Smooth muscle cell (in vitro differentiated cells): ENCODE measurements at regions not wholly inside any gene's neighbourhood (a gene's known extent, or its start where the extent isn't known, plus 50 kb on each side); places are given as distances from the start of the nearest gene placed in this dataset.

ENCODE experiments used
- DNase-seq: peaks from one replicate; lab custom pipeline; 2025; ENCODE audit not compliant: unreplicated experiment; lab: John Stamatoyannopoulos, UW
- H2AFZ ChIP-seq: fragments of 200-600 bp; sonication (generic); 2 replicates; pipeline ENCODE4 v1.6.0; 2016; ENCODE audit warnings: antibody characterized with exemption, low read depth, mild to moderate bottlenecking
- H3F3A ChIP-seq: fragments of 200-600 bp; sonication (generic); 2 replicates; pipeline ENCODE4 v1.6.0; 2017; ENCODE audit warnings: antibody characterized with exemption, low read depth
- H3K27ac ChIP-seq: fragments of 200-600 bp; sonication (generic); 2 replicates; pipeline ENCODE4 v1.5.1; 2016; ENCODE audit warnings: low read depth, mild to moderate bottlenecking
- H3K27me3 ChIP-seq: fragments of 200-600 bp; sonication (generic); 2 replicates; pipeline ENCODE4 v1.6.1; 2016; ENCODE audit warnings: low read depth, mild to moderate bottlenecking
- H3K36me3 ChIP-seq: fragments of 200-600 bp; sonication (generic); 2 replicates; pipeline ENCODE4 v1.5.1; 2016; ENCODE audit warnings: low read depth
- H3K4me1 ChIP-seq: fragments of 200-600 bp; sonication (generic); 2 replicates; pipeline ENCODE4 v1.5.1; 2016; ENCODE audit warnings: low read depth
- H3K4me2 ChIP-seq: fragments of 200-600 bp; sonication (generic); 2 replicates; pipeline ENCODE4 v1.6.0; 2016; ENCODE audit warnings: mild to moderate bottlenecking
- H3K4me3 ChIP-seq: fragments of 200-600 bp; sonication (generic); 2 replicates; pipeline ENCODE4 v1.5.1; 2016; ENCODE audit warnings: mild to moderate bottlenecking
- H3K79me2 ChIP-seq: fragments of 200-600 bp; sonication (generic); 2 replicates; pipeline ENCODE4 v1.6.0; 2016; ENCODE audit warnings: low read depth, mild to moderate bottlenecking
- H3K9ac ChIP-seq: fragments of 200-600 bp; sonication (generic); 2 replicates; pipeline ENCODE4 v1.6.0; 2016; ENCODE audit warnings: low read depth
- H3K9me3 ChIP-seq: fragments of 200-600 bp; sonication (generic); replicated peaks from 2 replicates; pipeline ENCODE4 v1.5.1; 2016; ENCODE audit warnings: low read depth
- H4K20me1 ChIP-seq: fragments of 200-600 bp; sonication (generic); 2 replicates; pipeline ENCODE4 v1.6.0; 2016; ENCODE audit warnings: low read depth
- CTCF ChIP-seq: fragments of 200-600 bp; sonication (generic); IDR thresholded peaks from 2 replicates; pipeline ENCODE4 v1.5.1; 2017; ENCODE audit warnings: borderline replicate concordance, mild to moderate bottlenecking, antibody characterized with exemption; ENCODE audit not compliant: insufficient read depth, poor library complexity, severe bottlenecking
- WGBS: methylation state at CpG from one replicate; pipeline ENCODE4 v1.1.7; 2016; ENCODE audit warnings: low lambda C conversion rate; 5-methylcytosine and 5-hydroxymethylcytosine counted together

GRCh38 chr2:223260681-223261080 is 208.7 kb downstream of the KCNE4 start:
- Histone ChIP-seq H2AFZ (peak overlapping the region; percentile 9), H3K4me2 (no peak overlapping the region), H3K4me1 (no peaks in the 10 kb centered on the region), H3K79me2 (no peaks in the 10 kb centered on the region), H3K9ac (peak overlapping the region; percentile 49), H3K27me3 (no peaks in the 10 kb centered on the region), H4K20me1 (no peaks in the 10 kb centered on the region), H3K9me3 (peaks cover 5% of the 10 kb centered on the region), H3K4me3 (no peak overlapping the region), H3K36me3 (no peaks in the 10 kb centered on the region), H3F3A (no peaks in the 10 kb centered on the region), H3K27ac (peak overlapping the region; percentile 91)
- no peak for TF ChIP-seq CTCF
- WGBS: 47% methylated on average over 2 of the region's 2 CpGs
- no peak for DNase-seq

DNA sequence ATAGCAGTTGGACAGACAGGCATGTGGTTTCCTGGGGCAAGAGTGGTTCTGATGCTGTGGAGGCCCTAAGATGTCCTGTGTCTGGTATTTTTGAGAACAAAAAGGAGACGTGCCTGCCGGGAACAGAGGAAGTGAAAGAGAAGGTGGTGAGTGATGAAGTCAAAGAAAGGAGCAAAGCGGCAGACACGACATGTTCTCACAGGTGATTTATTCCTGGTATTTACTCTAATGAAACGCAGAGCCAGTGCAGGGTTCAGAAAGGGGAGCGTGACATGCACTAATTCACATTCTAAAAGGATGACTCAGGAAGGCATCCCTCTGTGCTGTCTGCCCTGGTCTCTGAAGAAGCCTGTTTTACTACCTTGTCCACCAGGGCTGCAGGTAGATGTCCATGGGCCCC is 211.0 kb downstream of the KCNE4 start:
- H3K27me3 ChIP-seq: no peaks in the 10 kb centered on the region
- H3K4me3 ChIP-seq: no peak overlapping the region
- H3K9me3 ChIP-seq: no peaks in the 10 kb centered on the region
- no peak for DNase-seq
- no peak overlapping the region for H3K4me2 ChIP-seq
- 43% methylated on average over 6 of the region's 6 CpGs for WGBS
- H3K79me2 ChIP-seq: no peaks in the 10 kb centered on the region
- H4K20me1 ChIP-seq: no peaks in the 10 kb centered on the region
- H3K27ac ChIP-seq: peak overlapping the region; percentile 91
- H3K36me3 ChIP-seq: no peaks in the 10 kb centered on the region
- no peaks in the 10 kb centered on the region for H3K4me1 ChIP-seq
- H3K9ac ChIP-seq: peak overlapping the region; percentile 67
- TF ChIP-seq CTCF: no peak
- no peak overlapping the region for H2AFZ ChIP-seq
- H3F3A ChIP-seq: no peaks in the 10 kb centered on the region

DNA sequence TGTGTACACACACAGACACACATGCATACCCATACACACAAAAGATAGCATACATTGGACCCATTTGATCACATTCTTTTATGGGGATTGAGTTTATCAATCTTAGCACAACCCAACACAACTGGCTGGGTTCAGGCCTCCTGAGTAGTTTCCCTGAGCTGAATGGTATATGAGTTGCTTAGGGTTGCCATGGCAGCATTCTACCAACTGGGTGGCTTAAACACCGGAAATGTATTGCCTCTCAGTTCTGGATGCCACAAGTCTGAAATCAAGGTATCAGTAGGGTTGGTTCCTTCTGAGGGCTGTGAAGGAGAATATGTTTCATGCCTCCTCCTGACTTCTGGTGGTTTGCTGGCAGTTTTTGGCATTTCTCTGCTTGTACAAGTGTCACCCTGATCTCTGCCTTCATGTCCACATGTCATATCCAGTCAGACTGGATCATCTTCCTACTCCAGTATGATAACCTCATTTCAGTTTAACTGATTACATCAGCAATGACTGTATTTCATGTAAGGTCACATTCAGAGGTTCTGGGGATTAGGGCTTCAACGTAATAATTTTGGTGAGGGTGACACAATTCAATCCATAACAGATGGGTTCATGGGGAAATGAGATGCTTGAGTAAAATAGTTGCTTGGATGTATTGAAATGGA is 212.7 kb downstream of the KCNE4 start:
- Histone ChIP-seq H2AFZ (no peak overlapping the region), H3F3A (no peaks in the 10 kb centered on the region), H3K27ac (peak overlapping the region; percentile 91), H4K20me1 (no peaks in the 10 kb centered on the region), H3K4me3 (no peak overlapping the region), H3K36me3 (no peaks in the 10 kb centered on the region), H3K4me1 (no peaks in the 10 kb centered on the region), H3K27me3 (no peaks in the 10 kb centered on the region), H3K4me2 (no peak overlapping the region), H3K9me3 (no peaks in the 10 kb centered on the region), H3K9ac (peak overlapping the region; percentile 63), H3K79me2 (no peaks in the 10 kb centered on the region)
- TF ChIP-seq CTCF: no peak
- DNase-seq: no peak
- 79% methylated on average over 2 of the region's 2 CpGs for WGBS

GRCh38 chr2:223267160-223267951 is 215.4 kb downstream of the KCNE4 start:
- 95% methylated on average over 6 of the region's 6 CpGs for WGBS
- Histone ChIP-seq H3F3A (no peaks in the 10 kb centered on the region), H3K4me2 (no peak overlapping the region), H3K9ac (no peak overlapping the region), H3K36me3 (no peaks in the 10 kb centered on the region), H4K20me1 (no peaks in the 10 kb centered on the region), H3K4me3 (no peak overlapping the region), H3K9me3 (no peaks in the 10 kb centered on the region), H3K4me1 (no peaks in the 10 kb centered on the region), H2AFZ (no peak overlapping the region), H3K27ac (no peak overlapping the region), H3K27me3 (no peaks in the 10 kb centered on the region), H3K79me2 (no peaks in the 10 kb centered on the region)
- no peak for DNase-seq
- TF ChIP-seq CTCF: no peak
